Mucosa of descending colon (tissue), 3 donors: ENCODE measurements at regions not wholly inside any gene's neighbourhood (a gene's known extent, or its start where the extent isn't known, plus 50 kb on each side); places are given as distances from the start of the nearest gene placed in this dataset.

ENCODE experiments used
- ATAC-seq: fragments of 200-7000 bp; cut with Tn5 transposase; one replicate; pipeline ENCODE4 v1.9.1; 2020; ENCODE audit warnings: mild to moderate bottlenecking, moderate library complexity
- DNase-seq, 3 donors: peaks; one replicate each; pipeline ENCODE4 v3.0.0-alpha.2; 2020
- H3K36me3 ChIP-seq: fragments of 200-600 bp; one replicate; pipeline ENCODE4 v1.8.0; 2021; ENCODE audit warnings: low read depth, mild to moderate bottlenecking
- H3K4me1 ChIP-seq: fragments of 200-600 bp; one replicate; pipeline ENCODE4 v1.8.0; 2021; ENCODE audit warnings: low read depth, mild to moderate bottlenecking
- H3K4me3 ChIP-seq: fragments of 200-600 bp; one replicate; pipeline ENCODE4 v1.8.0; 2021; ENCODE audit warnings: mild to moderate bottlenecking
- H3K9me3 ChIP-seq: fragments of 200-600 bp; one replicate; pipeline ENCODE4 v1.8.0; 2021; ENCODE audit warnings: mild to moderate bottlenecking
- CTCF ChIP-seq: fragments of 200-600 bp; IDR thresholded peaks from one replicate; pipeline ENCODE4 v1.8.0; 2022; ENCODE audit warnings: antibody characterized with exemption, mild to moderate bottlenecking
- intact Hi-C, 2 donors: fragments of 100-400 bp; cut with DNase I in 1 of 2; cut with micrococcal nuclease in 1 of 2; formaldehyde crosslinking; loops; one replicate each; pipeline versions ENCODE4 v1.11.0 to v1.11.1; 2022; cut with DNase I, micrococcal nuclease
- donor health status: DM: no; HTN: no; CAD: no; lungs with moderate emphysema.
- donor health status: DM: no; HTN: no; CAD: no.
- donor health status: DM: no; HTN: yes; CAD: no.

GRCh38 chr21:29454179-29454578 is 155.5 kb downstream of the BACH1 start:
- DNase-seq (no peak), ATAC-seq (no peak)
- Histone ChIP-seq H3K4me3 (no peak overlapping the region), H3K4me1 (no peaks in the 10 kb centered on the region), H3K9me3 (peaks cover under 1% of the 10 kb centered on the region), H3K36me3 (no peaks in the 10 kb centered on the region)
- TF ChIP-seq CTCF, result no peak
- intact Hi-C loops, result no loop called here

GRCh38 chr21:29462479-29462878 is 163.8 kb downstream of the BACH1 start:
- no peaks in the 10 kb centered on the region for H3K4me1 ChIP-seq
- DNase-seq (no peak), ATAC-seq (no peak)
- no peak for TF ChIP-seq CTCF
- intact Hi-C loops, result no loop called here
- no peak overlapping the region for H3K4me3 ChIP-seq
- H3K36me3 ChIP-seq, result no peaks in the 10 kb centered on the region
- H3K9me3 ChIP-seq, result no peaks in the 10 kb centered on the region

DNA sequence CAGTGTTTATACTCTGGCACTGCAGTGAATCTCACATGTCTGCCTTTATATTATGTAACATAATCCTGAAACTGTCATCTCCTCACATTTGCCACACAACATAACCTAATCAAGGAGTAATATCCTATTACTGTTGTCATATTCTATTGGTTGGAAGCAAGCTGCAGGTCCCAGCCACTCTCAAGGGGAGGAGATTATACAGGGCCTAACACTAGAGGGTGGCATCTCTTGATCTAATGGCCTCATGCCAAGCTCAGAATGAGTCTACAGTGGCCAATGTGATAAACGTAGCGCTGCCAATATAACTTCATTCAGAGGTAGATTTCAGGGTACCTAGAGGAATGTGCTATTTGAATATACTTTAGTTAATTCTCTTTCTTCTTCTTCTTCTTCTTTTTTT is 166.8 kb downstream of the BACH1 start:
- Histone ChIP-seq H3K36me3 (no peaks in the 10 kb centered on the region), H3K4me1 (no peaks in the 10 kb centered on the region), H3K9me3 (no peaks in the 10 kb centered on the region), H3K4me3 (no peak overlapping the region)
- ATAC-seq (no peak), DNase-seq (no peak)
- intact Hi-C loops, result no loop called here
- TF ChIP-seq CTCF, result no peak

DNA sequence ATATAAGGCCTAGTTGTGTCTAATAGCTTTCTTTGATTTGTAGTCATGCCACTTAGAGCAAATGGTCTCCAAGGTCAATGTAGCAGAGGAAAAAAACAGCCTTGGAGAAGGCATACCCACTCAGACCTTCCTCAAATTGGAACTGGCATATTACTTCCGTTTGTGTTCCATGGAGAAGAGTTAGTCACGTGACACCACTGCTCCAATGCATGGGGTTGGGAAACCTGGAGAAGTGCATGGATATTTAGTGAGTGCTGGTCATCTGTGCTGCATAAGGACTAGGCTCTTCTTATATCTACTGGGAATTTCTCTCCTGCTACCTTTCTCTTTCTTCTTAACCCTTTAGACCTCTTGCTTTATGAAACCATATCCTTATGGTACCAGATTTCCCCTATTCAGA is 167.8 kb downstream of the BACH1 start:
- Histone ChIP-seq H3K4me1 (no peaks in the 10 kb centered on the region), H3K4me3 (no peak overlapping the region), H3K9me3 (no peaks in the 10 kb centered on the region), H3K36me3 (no peaks in the 10 kb centered on the region)
- DNase-seq (no peak), ATAC-seq (no peak)
- intact Hi-C loops, result no loop called here
- no peak for TF ChIP-seq CTCF

GRCh38 chr21:29470397-29470796 is 171.7 kb downstream of the BACH1 start:
- TF ChIP-seq CTCF, result no peak
- no peaks in the 10 kb centered on the region for H3K9me3 ChIP-seq
- DNase-seq, result no peak
- no peaks in the 10 kb centered on the region for H3K4me1 ChIP-seq
- H3K36me3 ChIP-seq, result no peaks in the 10 kb centered on the region
- H3K4me3 ChIP-seq, result no peak overlapping the region
- intact Hi-C loops, result loop anchor here in 1 of 2 donors (10.0 kb wide), 1 partner anchor 384 kb away; no protein-coding TSS in a partner anchor
- no peak for ATAC-seq

- Histone ChIP-seq H3K9me3 (no peaks in the 10 kb centered on the region), H3K4me3 (no peak overlapping the region), H3K36me3 (no peaks in the 10 kb centered on the region), H3K4me1 (no peaks in the 10 kb centered on the region)
- intact Hi-C loops, result loop anchor here in 1 of 2 donors (10.0 kb wide), 1 partner anchor 381 kb away; no protein-coding TSS in a partner anchor
- no peak for TF ChIP-seq CTCF
- DNase-seq, result no peak
- no peak for ATAC-seq
These were observed 175.1 kb downstream of the BACH1 start for GRCh38 chr21:29473808-29474207.
